IPS-15b (cell line): ENCODE measurements at regions not wholly inside any gene's neighbourhood (a gene's known extent, or its start where the extent isn't known, plus 50 kb on each side); places are given as distances from the start of the nearest gene placed in this dataset.
"Not testable (repeated sequence)": the region's sequence is repeated elsewhere in the genome, so short reads cannot be mapped to it uniquely, and the experiment has no call there.

Source experiments
- H3K27me3 ChIP-seq: one replicate; pipeline ENCODE4 v1.6.1; 2013; ENCODE audit warnings: low read length; ENCODE audit not compliant: control insufficient read depth, insufficient read depth
- H3K36me3 ChIP-seq: one replicate; pipeline ENCODE4 v1.6.1; 2013; ENCODE audit warnings: low read length; ENCODE audit not compliant: control insufficient read depth, insufficient read depth
- H3K4me1 ChIP-seq: one replicate; pipeline ENCODE4 v1.6.1; 2013; ENCODE audit warnings: mild to moderate bottlenecking, low read length; ENCODE audit not compliant: control insufficient read depth, insufficient read depth
- H3K4me3 ChIP-seq: one replicate; pipeline ENCODE4 v1.5.1; 2013; ENCODE audit warnings: low read depth, low read length
- H3K9ac ChIP-seq: one replicate; pipeline ENCODE4 v1.6.1; 2013; ENCODE audit warnings: low read depth, mild to moderate bottlenecking, low read length
- H3K9me3 ChIP-seq: one replicate; pipeline ENCODE4 v1.6.1; 2013; ENCODE audit warnings: mild to moderate bottlenecking, low read length; ENCODE audit not compliant: control insufficient read depth, insufficient read depth

DNA sequence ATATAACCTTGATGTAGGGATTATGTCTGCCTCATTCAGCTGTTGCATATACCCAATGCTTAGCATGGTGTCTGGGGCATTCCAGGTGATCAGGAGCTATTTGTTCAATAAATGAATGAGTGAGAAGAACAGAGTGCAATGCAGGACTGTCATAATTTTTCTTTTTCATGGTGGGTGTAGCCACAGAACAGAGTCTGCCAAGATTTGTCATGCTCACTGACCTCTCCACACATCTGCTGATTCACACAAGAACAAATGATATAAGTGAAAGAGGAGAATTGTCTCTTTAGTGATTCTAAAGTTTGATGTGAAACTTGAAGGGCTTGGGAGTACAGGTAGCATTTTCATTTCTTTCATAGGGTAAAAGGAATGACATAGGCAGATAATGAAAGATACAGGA is 64.4 kb upstream of the TEX13D start:
- Histone ChIP-seq H3K4me3 (no peak overlapping the region), H3K4me1 (no peaks in the 10 kb centered on the region), H3K27me3 (no peaks in the 10 kb centered on the region), H3K9ac (no peak overlapping the region), H3K9me3 (no peaks in the 10 kb centered on the region), H3K36me3 (no peaks in the 10 kb centered on the region)

DNA sequence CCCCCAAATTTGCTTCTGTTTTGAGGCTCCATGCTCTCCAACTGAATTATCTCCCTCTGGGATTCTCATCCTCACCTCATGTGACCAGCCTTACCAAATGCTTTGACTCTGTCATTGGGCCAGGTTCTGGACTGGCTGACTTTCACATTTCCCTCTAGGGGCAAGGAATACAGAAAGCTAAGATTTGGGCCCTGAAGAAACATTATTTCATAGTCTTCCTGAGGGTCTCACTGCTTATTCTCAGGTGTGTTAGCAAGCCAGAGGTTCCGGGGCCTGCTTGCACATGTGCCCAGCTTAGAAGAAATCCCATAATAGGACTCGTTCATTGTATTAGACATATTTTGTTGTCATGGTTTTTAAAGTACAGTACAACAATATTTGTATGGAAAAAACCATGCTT is 62.6 kb upstream of the TEX13D start:
- Histone ChIP-seq H3K36me3 (no peaks in the 10 kb centered on the region), H3K4me3 (no peak overlapping the region), H3K9ac (no peak overlapping the region), H3K9me3 (no peaks in the 10 kb centered on the region), H3K4me1 (peaks cover 2% of the 10 kb centered on the region), H3K27me3 (no peaks in the 10 kb centered on the region)

GRCh38 chrX:124271599-124271998 is 60.9 kb upstream of the TEX13D start:
- H3K9ac ChIP-seq, H3K27me3 ChIP-seq, H3K4me1 ChIP-seq, H3K4me3 ChIP-seq, H3K36me3 ChIP-seq, H3K9me3 ChIP-seq: not testable (repeated sequence)

DNA sequence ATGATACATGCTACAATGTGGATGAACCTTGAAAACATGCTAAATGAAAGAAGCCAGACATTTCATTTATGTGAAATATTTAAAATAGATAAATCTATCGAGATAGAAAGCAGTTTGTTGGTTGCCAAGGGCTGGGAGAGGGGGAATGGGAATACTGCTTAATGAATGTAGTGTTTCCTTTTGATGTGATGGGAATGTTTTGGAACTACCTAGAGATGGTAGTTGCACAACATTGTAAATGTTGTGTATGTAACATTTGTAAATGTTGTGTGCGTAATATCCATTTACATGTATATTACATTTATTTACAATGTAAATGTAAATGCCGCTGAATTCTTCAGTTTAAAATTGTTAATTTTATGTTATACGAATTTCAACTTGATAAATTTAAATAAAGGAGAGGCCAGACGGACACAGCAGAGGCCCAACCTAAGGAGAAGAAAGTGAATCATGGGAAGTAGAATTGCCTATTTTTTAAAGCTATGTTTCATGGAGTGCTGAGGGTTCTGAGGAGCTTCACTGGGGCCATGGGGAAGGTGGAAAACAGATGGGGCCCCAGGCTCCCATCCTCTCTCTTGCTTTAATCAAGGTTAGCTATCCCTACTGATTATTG is 60.0 kb upstream of the TEX13D start:
- no peaks in the 10 kb centered on the region for H3K36me3 ChIP-seq
- H3K9me3 ChIP-seq: no peaks in the 10 kb centered on the region
- no peak overlapping the region for H3K9ac ChIP-seq
- no peaks in the 10 kb centered on the region for H3K27me3 ChIP-seq
- H3K4me3 ChIP-seq: no peak overlapping the region
- peaks cover 2% of the 10 kb centered on the region for H3K4me1 ChIP-seq

DNA sequence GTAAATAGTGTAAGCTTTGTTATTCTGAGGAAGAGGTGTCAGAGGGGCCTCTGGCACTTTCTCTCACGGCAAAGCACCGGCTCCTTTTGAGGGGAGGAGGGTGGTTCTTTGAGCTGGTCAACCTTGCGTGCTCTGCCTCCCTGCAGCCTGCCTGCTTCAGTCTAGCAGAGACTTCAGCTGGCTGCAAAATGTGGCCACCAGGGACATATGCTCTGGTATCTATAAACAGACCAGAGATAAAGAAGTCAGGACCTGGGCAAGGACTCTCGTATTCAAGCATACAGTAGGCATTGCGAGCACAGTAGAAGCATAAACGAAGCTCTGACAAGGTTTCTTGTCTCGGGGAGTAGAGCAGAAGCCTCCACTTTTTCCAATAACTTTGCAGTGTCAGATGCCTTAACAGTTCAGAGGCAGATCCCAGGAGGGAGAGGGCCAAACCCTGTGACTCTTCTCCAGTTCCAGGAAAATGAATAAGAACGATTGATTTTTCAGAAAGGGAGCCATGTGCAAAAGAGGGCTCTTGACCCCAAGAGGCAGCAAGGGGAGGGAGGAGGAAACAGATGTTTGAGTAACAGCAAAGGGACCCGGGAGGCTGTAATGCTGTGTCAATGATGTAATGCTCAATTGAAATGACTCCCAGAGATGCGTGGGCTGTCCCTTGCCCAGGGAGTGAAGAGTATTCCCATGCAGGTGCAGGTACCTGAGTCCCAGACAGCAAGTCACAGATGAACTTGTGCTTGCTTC is 57.9 kb upstream of the TEX13D start:
- H3K27me3 ChIP-seq: no peaks in the 10 kb centered on the region
- peaks cover 2% of the 10 kb centered on the region for H3K4me1 ChIP-seq
- no peak overlapping the region for H3K4me3 ChIP-seq
- H3K9me3 ChIP-seq: no peaks in the 10 kb centered on the region
- H3K36me3 ChIP-seq: no peaks in the 10 kb centered on the region
- no peak overlapping the region for H3K9ac ChIP-seq

DNA sequence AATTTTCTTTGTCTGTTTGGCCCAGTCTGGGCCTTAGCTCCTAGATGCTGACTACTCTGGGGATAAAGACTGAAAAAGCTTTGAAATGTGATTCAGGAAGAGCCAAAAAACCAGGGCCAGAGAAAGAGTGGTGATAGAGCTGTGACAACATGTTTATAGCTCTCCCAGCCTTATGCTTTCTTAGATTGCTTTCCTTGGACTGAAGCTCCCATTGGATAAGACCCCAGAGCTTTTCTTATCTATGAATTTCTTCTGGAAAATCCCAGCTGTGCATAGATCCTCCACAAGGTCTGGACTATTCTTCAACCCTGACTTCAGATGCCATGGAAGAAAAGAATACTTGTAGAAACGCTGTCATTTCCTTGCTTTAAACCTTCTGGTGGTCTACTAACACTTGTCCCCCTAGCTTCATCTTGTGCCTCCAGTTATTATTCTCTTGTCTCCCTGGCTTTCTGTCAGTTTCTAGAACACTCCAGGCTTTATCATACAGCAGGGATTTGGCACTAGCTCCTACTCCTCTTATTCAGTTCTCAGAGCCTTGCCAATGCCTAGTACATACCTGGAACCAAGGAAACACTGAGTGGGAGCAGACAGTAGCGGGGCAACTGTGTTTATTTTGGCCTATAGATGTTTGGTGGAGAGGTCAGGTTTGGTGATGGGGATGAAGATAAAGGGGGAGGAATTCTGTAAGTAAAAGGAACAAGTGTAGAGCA is 57.1 kb upstream of the TEX13D start:
- no peaks in the 10 kb centered on the region for H3K36me3 ChIP-seq
- H3K9ac ChIP-seq: no peak overlapping the region

GRCh38 chrX:124280294-124280902 is 52.1 kb upstream of the TEX13D start:
- Histone ChIP-seq H3K36me3 (no peaks in the 10 kb centered on the region), H3K4me3 (no peak overlapping the region), H3K4me1 (no peaks in the 10 kb centered on the region), H3K9ac (no peak overlapping the region), H3K27me3 (no peaks in the 10 kb centered on the region), H3K9me3 (no peaks in the 10 kb centered on the region)

More for the DNA sequence above, 57.1 kb upstream of the TEX13D start:
- Histone ChIP-seq H3K9me3 (no peaks in the 10 kb centered on the region), H3K4me1 (peaks cover 2% of the 10 kb centered on the region), H3K4me3 (no peak overlapping the region), H3K27me3 (no peaks in the 10 kb centered on the region)

DNA sequence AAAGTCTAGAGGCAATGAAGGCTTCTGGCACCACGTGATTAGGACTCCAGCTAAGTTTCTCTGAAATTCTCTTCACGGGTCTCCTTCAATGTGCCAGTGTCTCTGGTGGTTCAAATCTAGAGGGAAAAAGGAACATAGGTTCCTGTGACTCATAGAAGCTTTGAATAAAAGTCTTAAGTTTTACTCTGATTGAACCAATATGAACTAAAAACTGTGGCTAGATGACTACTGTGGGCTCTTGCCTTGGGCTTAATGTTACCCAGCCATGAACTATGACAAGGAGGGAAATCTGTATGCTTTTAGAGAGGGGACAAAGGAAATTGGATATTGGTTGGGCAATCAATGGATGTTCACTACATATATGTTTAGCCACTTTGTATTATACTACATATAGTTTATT is 49.9 kb upstream of the TEX13D start:
- no peaks in the 10 kb centered on the region for H3K9me3 ChIP-seq
- no peaks in the 10 kb centered on the region for H3K4me1 ChIP-seq
- no peak overlapping the region for H3K4me3 ChIP-seq
- H3K36me3 ChIP-seq: no peaks in the 10 kb centered on the region
- H3K27me3 ChIP-seq: no peaks in the 10 kb centered on the region
- H3K9ac ChIP-seq: no peak overlapping the region
